HepG2 (cell line): ENCODE measurements at regions not wholly inside any gene's neighbourhood (a gene's known extent, or its start where the extent isn't known, plus 50 kb on each side); places are given as distances from the start of the nearest gene placed in this dataset.

Experiments
- AHR ChIP-seq: IDR thresholded peaks from 2 replicates; pipeline ENCODE4 v1.6.1; 2018; ENCODE audit warnings: missing genetic modification reagents, missing compliant biosample characterization
- ARID4A ChIP-seq: sonication (generic); formaldehyde crosslinking; IDR thresholded peaks from 2 replicates; pipeline ENCODE4 v1.5.0; 2020; ENCODE audit warnings: mild to moderate bottlenecking, missing genetic modification reagents, borderline replicate concordance
- ASH2L ChIP-seq: fragments of 300-600, 200-600 bp; sonication (generic); IDR thresholded peaks from 2 replicates; pipeline ENCODE4 v1.7.0; 2017; ENCODE audit warnings: low read depth, mild to moderate bottlenecking, moderate library complexity, mixed read lengths, low read length; ENCODE audit not compliant: insufficient read length
- DZIP1 ChIP-seq: sonication (generic); formaldehyde crosslinking; IDR thresholded peaks from 2 replicates; pipeline ENCODE4 v1.5.0; 2020; ENCODE audit warnings: mild to moderate bottlenecking, missing genetic modification reagents
- FOSL1 ChIP-seq: sonication (generic); formaldehyde crosslinking; IDR thresholded peaks from 2 replicates; pipeline ENCODE4 v1.9.0; 2021; ENCODE audit warnings: missing genetic modification reagents, borderline replicate concordance
- HOXA3 ChIP-seq: sonication (generic); formaldehyde crosslinking; IDR thresholded peaks from 2 replicates; pipeline ENCODE4 v1.5.0; 2020; ENCODE audit warnings: missing genetic modification reagents
- MAFK ChIP-seq, 2 experiments: IDR thresholded peaks in 1 of 2; conservative IDR thresholded peaks in 1 of 2; 2 replicates each; pipeline ENCODE4 v1.6.1; 2011; ENCODE audit warnings: improper control_type of control experiment in 2 of 2, low read length in 2 of 2
- POLR2G ChIP-seq: fragments of 200-400 bp; formaldehyde crosslinking; IDR thresholded peaks from 2 replicates; pipeline ENCODE4 v1.6.1; 2018; ENCODE audit warnings: mild to moderate bottlenecking, low read depth, low read length, moderate library complexity
- RBM22 ChIP-seq: fragments of 200-400 bp; formaldehyde crosslinking; optimal IDR thresholded peaks from 2 replicates; pipeline ENCODE3; 2017; ENCODE audit warnings: mild to moderate bottlenecking, low read length, moderate library complexity
- RNF2 ChIP-seq: fragments of 450-650 bp; conservative IDR thresholded peaks from 2 replicates; pipeline ENCODE4 v1.6.1; 2016; ENCODE audit warnings: low read depth
- SSRP1 ChIP-seq: IDR thresholded peaks from 2 replicates; pipeline ENCODE4 v1.6.1; 2016; ENCODE audit warnings: control low read depth
- ZNF235 ChIP-seq: sonication (generic); formaldehyde crosslinking; IDR thresholded peaks from 2 replicates; pipeline ENCODE4 v1.8.1; 2023; ENCODE audit warnings: mild to moderate bottlenecking, missing genetic modification reagents, borderline replicate concordance
- ZNF260 ChIP-seq: sonication (generic); formaldehyde crosslinking; IDR thresholded peaks from 2 replicates; pipeline ENCODE4 v1.4.0; 2020; ENCODE audit warnings: missing genetic modification reagents, low read depth, mild to moderate bottlenecking, borderline replicate concordance
- ZNF326 ChIP-seq: sonication (generic); formaldehyde crosslinking; IDR thresholded peaks from 2 replicates; pipeline ENCODE4 v1.4.0; 2020; ENCODE audit warnings: missing genetic modification reagents, borderline replicate concordance
- ZNF552 ChIP-seq: sonication (generic); formaldehyde crosslinking; IDR thresholded peaks from 2 replicates; pipeline ENCODE4 v1.9.0; 2022; ENCODE audit warnings: missing genetic modification reagents, mild to moderate bottlenecking, borderline replicate concordance
- ZNF563 ChIP-seq: sonication (generic); formaldehyde crosslinking; IDR thresholded peaks from 2 replicates; pipeline ENCODE4 v1.8.0; 2022; ENCODE audit warnings: mild to moderate bottlenecking, moderate library complexity, missing genetic modification reagents
- ZNF614 ChIP-seq: IDR thresholded peaks from 2 replicates; pipeline ENCODE4 v1.6.1; 2018; ENCODE audit warnings: missing biosample characterization, missing genetic modification reagents, inconsistent platforms, borderline replicate concordance
- ZNF710 ChIP-seq: sonication (generic); formaldehyde crosslinking; IDR thresholded peaks from 2 replicates; pipeline ENCODE4 v1.5.0; 2020; ENCODE audit warnings: mild to moderate bottlenecking, missing genetic modification reagents, borderline replicate concordance
- ZNF784 ChIP-seq: sonication (generic); formaldehyde crosslinking; IDR thresholded peaks from 2 replicates; pipeline ENCODE4 v1.5.1; 2020; ENCODE audit warnings: missing genetic modification reagents, mild to moderate bottlenecking, borderline replicate concordance
- ZNF879 ChIP-seq: sonication (generic); formaldehyde crosslinking; IDR thresholded peaks from 2 replicates; pipeline ENCODE4 v1.8.1; 2023; ENCODE audit warnings: missing genetic modification reagents

- TF ChIP-seq RNF2: no peak
- TF ChIP-seq ASH2L: peak; percentile 91
- no peak for TF ChIP-seq ZNF260 (CRISPR knock-in tag)
- TF ChIP-seq RBM22: no peak
- no peak for TF ChIP-seq SSRP1 (CRISPR knock-in tag)
- no peak for TF ChIP-seq ZNF784 (CRISPR knock-in tag)
- peak in 1 of 2 experiments; percentile 3; a peak in 1 of 4 replicates for TF ChIP-seq MAFK (conservative IDR thresholded peaks at IDR 0.05 in 1 of 2, IDR thresholded peaks at IDR 0.05 in 1 of 2; ENCODE audit: low read length in 2 of 2)
- TF ChIP-seq ZNF710 (CRISPR knock-in tag): 0 out of 2 replicates have a peak, but pooled peaks have one; percentile 47
- TF ChIP-seq DZIP1 (CRISPR knock-in tag): no peak
- TF ChIP-seq AHR: no peak
- peak; percentile 14; the same call in 1 of the 2 replicates for TF ChIP-seq FOSL1 (CRISPR knock-in tag)
- no peak for TF ChIP-seq ZNF552
- TF ChIP-seq ZNF326 (CRISPR knock-in tag): no peak
- TF ChIP-seq ZNF563: no peak
- TF ChIP-seq POLR2G: no peak
- peak; percentile 59; the same call in 1 of the 2 replicates for TF ChIP-seq ZNF614
- TF ChIP-seq ARID4A (CRISPR knock-in tag): no peak
- TF ChIP-seq ZNF235 (CRISPR knock-in tag): no peak
- no peak for TF ChIP-seq HOXA3 (CRISPR knock-in tag)
- TF ChIP-seq ZNF879 (CRISPR knock-in tag): no peak
These were observed 65.8 kb upstream of the KPNA3 start (continued) for GRCh38 chr13:49858178-49858856.
